ENCODE measurements at regions not wholly inside any gene's neighbourhood (a gene's known extent, or its start where the extent isn't known, plus 50 kb on each side); places are given as distances from the start of the nearest gene placed in this dataset.

GRCh38 chr18:10365021-10365500, 89.4 kb upstream of the APCDD1 start:
- Mint-ChIP-seq H3K36me3 (ENCODE audit: insufficient read depth) (no peaks in the 10 kb centered on the region), H3K4me3 (no peak overlapping the region), H3K4me1 (no peaks in the 10 kb centered on the region), H3K9me3 (no peaks in the 10 kb centered on the region), H3K27ac (ENCODE audit: low read depth) (no peak overlapping the region), H3K27me3 (peaks cover 16% of the 10 kb centered on the region)
- no peak for DNase-seq (ENCODE audit: low spot score in 2 of 2)
- no peak for ATAC-seq (replicated peaks; ENCODE audit: extremely low read depth, poor library complexity, severe bottlenecking)

- DNase-seq (ENCODE audit: low spot score in 2 of 2) = no peak
- no peak for ATAC-seq (replicated peaks; ENCODE audit: extremely low read depth, poor library complexity, severe bottlenecking)
- Mint-ChIP-seq H3K27me3 (peaks cover 16% of the 10 kb centered on the region), H3K4me3 (no peak overlapping the region), H3K36me3 (ENCODE audit: insufficient read depth) (no peaks in the 10 kb centered on the region), H3K4me1 (no peaks in the 10 kb centered on the region), H3K9me3 (no peaks in the 10 kb centered on the region), H3K27ac (ENCODE audit: low read depth) (no peak overlapping the region)
Measured at GRCh38 chr18:10365901-10366300, 88.5 kb upstream of the APCDD1 start.

- Mint-ChIP-seq H3K27me3 (peaks cover 16% of the 10 kb centered on the region), H3K27ac (ENCODE audit: low read depth) (no peak overlapping the region), H3K36me3 (ENCODE audit: insufficient read depth) (no peaks in the 10 kb centered on the region), H3K9me3 (no peaks in the 10 kb centered on the region), H3K4me3 (no peak overlapping the region), H3K4me1 (no peaks in the 10 kb centered on the region)
- no peak for ATAC-seq (replicated peaks; ENCODE audit: extremely low read depth, poor library complexity, severe bottlenecking)
- no peak for DNase-seq (ENCODE audit: low spot score in 2 of 2)
Measured at GRCh38 chr18:10367836-10368235, 86.6 kb upstream of the APCDD1 start.

GRCh38 chr18:10368456-10369453, 85.7 kb upstream of the APCDD1 start:
- Mint-ChIP-seq H3K36me3 (ENCODE audit: insufficient read depth) (no peaks in the 10 kb centered on the region), H3K4me3 (no peak overlapping the region), H3K4me1 (no peaks in the 10 kb centered on the region), H3K27ac (ENCODE audit: low read depth) (no peak overlapping the region), H3K27me3 (peaks cover 13% of the 10 kb centered on the region), H3K9me3 (no peaks in the 10 kb centered on the region)
- DNase-seq (ENCODE audit: low spot score in 2 of 2) (no peak), ATAC-seq (replicated peaks; ENCODE audit: extremely low read depth, poor library complexity, severe bottlenecking) (no peak)

GRCh38 chr18:10370716-10371115, 83.7 kb upstream of the APCDD1 start:
- Mint-ChIP-seq H3K4me1 (no peaks in the 10 kb centered on the region), H3K27ac (ENCODE audit: low read depth) (no peak overlapping the region), H3K27me3 (peaks cover 10% of the 10 kb centered on the region), H3K36me3 (ENCODE audit: insufficient read depth) (no peaks in the 10 kb centered on the region), H3K9me3 (no peaks in the 10 kb centered on the region), H3K4me3 (no peak overlapping the region)
- ATAC-seq (replicated peaks; ENCODE audit: extremely low read depth, poor library complexity, severe bottlenecking) (no peak), DNase-seq (ENCODE audit: low spot score in 2 of 2) (no peak)

- DNase-seq (ENCODE audit: low spot score in 2 of 2) = no peak
- H3K9me3 Mint-ChIP-seq = no peaks in the 10 kb centered on the region
- H3K4me3 Mint-ChIP-seq = no peak overlapping the region
- no peaks in the 10 kb centered on the region for H3K4me1 Mint-ChIP-seq
- ATAC-seq (replicated peaks; ENCODE audit: extremely low read depth, poor library complexity, severe bottlenecking) = no peak
- H3K36me3 Mint-ChIP-seq (ENCODE audit: insufficient read depth) = no peaks in the 10 kb centered on the region
- peaks cover 10% of the 10 kb centered on the region for H3K27me3 Mint-ChIP-seq
- no peak overlapping the region for H3K27ac Mint-ChIP-seq (ENCODE audit: low read depth)
Measured at GRCh38 chr18:10371165-10371564, 83.3 kb upstream of the APCDD1 start.

GRCh38 chr18:10374195-10374594, 80.2 kb upstream of the APCDD1 start:
- DNase-seq (ENCODE audit: low spot score in 2 of 2) (no peak), ATAC-seq (replicated peaks; ENCODE audit: extremely low read depth, poor library complexity, severe bottlenecking) (no peak)
- H3K36me3 Mint-ChIP-seq (ENCODE audit: insufficient read depth) = no peaks in the 10 kb centered on the region
- no peaks in the 10 kb centered on the region for H3K27me3 Mint-ChIP-seq
- no peaks in the 10 kb centered on the region for H3K9me3 Mint-ChIP-seq
- H3K4me1 Mint-ChIP-seq = no peaks in the 10 kb centered on the region
- H3K4me3 Mint-ChIP-seq = no peak overlapping the region
- H3K27ac Mint-ChIP-seq (ENCODE audit: low read depth) = no peak overlapping the region

- H3K27ac Mint-ChIP-seq (ENCODE audit: low read depth) = no peak overlapping the region
- H3K4me1 Mint-ChIP-seq = no peaks in the 10 kb centered on the region
- H3K36me3 Mint-ChIP-seq (ENCODE audit: insufficient read depth) = no peaks in the 10 kb centered on the region
- H3K9me3 Mint-ChIP-seq = no peaks in the 10 kb centered on the region
- no peak overlapping the region for H3K4me3 Mint-ChIP-seq
- DNase-seq (ENCODE audit: low spot score in 2 of 2) = no peak
- ATAC-seq (replicated peaks; ENCODE audit: extremely low read depth, poor library complexity, severe bottlenecking) = no peak
- H3K27me3 Mint-ChIP-seq = no peaks in the 10 kb centered on the region
Measured at GRCh38 chr18:10374636-10375293, 79.7 kb upstream of the APCDD1 start.

GRCh38 chr18:10376731-10377130, 77.7 kb upstream of the APCDD1 start:
- Mint-ChIP-seq H3K27me3 (no peaks in the 10 kb centered on the region), H3K4me3 (no peak overlapping the region), H3K27ac (ENCODE audit: low read depth) (no peak overlapping the region)

GRCh38 chr18:10377956-10378355, 76.5 kb upstream of the APCDD1 start:
- ATAC-seq (replicated peaks; ENCODE audit: extremely low read depth, poor library complexity, severe bottlenecking) (no peak), DNase-seq (ENCODE audit: low spot score in 2 of 2) (no peak)
- Mint-ChIP-seq H3K27ac (ENCODE audit: low read depth) (no peak overlapping the region), H3K27me3 (no peaks in the 10 kb centered on the region), H3K4me1 (no peaks in the 10 kb centered on the region), H3K36me3 (ENCODE audit: insufficient read depth) (no peaks in the 10 kb centered on the region), H3K9me3 (no peaks in the 10 kb centered on the region), H3K4me3 (no peak overlapping the region)

More at GRCh38 chr18:10376731-10377130, 77.7 kb upstream of the APCDD1 start:
- no peaks in the 10 kb centered on the region for H3K9me3 Mint-ChIP-seq
- DNase-seq (ENCODE audit: low spot score in 2 of 2) (no peak), ATAC-seq (replicated peaks; ENCODE audit: extremely low read depth, poor library complexity, severe bottlenecking) (no peak)
- no peaks in the 10 kb centered on the region for H3K4me1 Mint-ChIP-seq
- no peaks in the 10 kb centered on the region for H3K36me3 Mint-ChIP-seq (ENCODE audit: insufficient read depth)

- ATAC-seq (replicated peaks; ENCODE audit: extremely low read depth, poor library complexity, severe bottlenecking) (no peak), DNase-seq (ENCODE audit: low spot score in 2 of 2) (no peak)
- no peak overlapping the region for H3K27ac Mint-ChIP-seq (ENCODE audit: low read depth)
- H3K4me3 Mint-ChIP-seq = no peak overlapping the region
- no peaks in the 10 kb centered on the region for H3K36me3 Mint-ChIP-seq (ENCODE audit: insufficient read depth)
- H3K4me1 Mint-ChIP-seq = no peaks in the 10 kb centered on the region
- H3K9me3 Mint-ChIP-seq = no peaks in the 10 kb centered on the region
- no peaks in the 10 kb centered on the region for H3K27me3 Mint-ChIP-seq
Measured at GRCh38 chr18:10378688-10379420, 75.6 kb upstream of the APCDD1 start.

- no peak for ATAC-seq (replicated peaks; ENCODE audit: extremely low read depth, poor library complexity, severe bottlenecking)
- H3K27me3 Mint-ChIP-seq = no peaks in the 10 kb centered on the region
- H3K4me3 Mint-ChIP-seq = no peak overlapping the region
- no peaks in the 10 kb centered on the region for H3K9me3 Mint-ChIP-seq
- no peak for DNase-seq (ENCODE audit: low spot score in 2 of 2)
- no peaks in the 10 kb centered on the region for H3K4me1 Mint-ChIP-seq
- H3K27ac Mint-ChIP-seq (ENCODE audit: low read depth) = no peak overlapping the region
- H3K36me3 Mint-ChIP-seq (ENCODE audit: insufficient read depth) = no peaks in the 10 kb centered on the region
Measured at GRCh38 chr18:10379522-10379921, 74.9 kb upstream of the APCDD1 start.

Data from central memory CD8-positive, alpha-beta T cell (primary cell).